ENCODE measurements at regions not wholly inside any gene's neighbourhood (a gene's known extent, or its start where the extent isn't known, plus 50 kb on each side); places are given as distances from the start of the nearest gene placed in this dataset.

GRCh38 chr13:90534617-90535370, 812.7 kb upstream of the MIR17HG start:
- no peak overlapping the region for H3K4me3 Mint-ChIP-seq
- no peak overlapping the region for H3K4me2 ChIP-seq
- H3K27me3 ChIP-seq, result no peaks in the 10 kb centered on the region
- H3K9me3 ChIP-seq (ENCODE audit: low read depth), result no peaks in the 10 kb centered on the region
- no peak overlapping the region for H3K9ac ChIP-seq
- peaks cover 6% of the 10 kb centered on the region for H3K4me1 Mint-ChIP-seq
- no peaks in the 10 kb centered on the region for H3K36me3 ChIP-seq
- H3K4me1 ChIP-seq, result no peaks in the 10 kb centered on the region
- H4K20me1 ChIP-seq (ENCODE audit: low read depth), result no peaks in the 10 kb centered on the region
- H3K9me3 Mint-ChIP-seq, result peaks cover 10% of the 10 kb centered on the region
- TF ChIP-seq, protein P1, sequence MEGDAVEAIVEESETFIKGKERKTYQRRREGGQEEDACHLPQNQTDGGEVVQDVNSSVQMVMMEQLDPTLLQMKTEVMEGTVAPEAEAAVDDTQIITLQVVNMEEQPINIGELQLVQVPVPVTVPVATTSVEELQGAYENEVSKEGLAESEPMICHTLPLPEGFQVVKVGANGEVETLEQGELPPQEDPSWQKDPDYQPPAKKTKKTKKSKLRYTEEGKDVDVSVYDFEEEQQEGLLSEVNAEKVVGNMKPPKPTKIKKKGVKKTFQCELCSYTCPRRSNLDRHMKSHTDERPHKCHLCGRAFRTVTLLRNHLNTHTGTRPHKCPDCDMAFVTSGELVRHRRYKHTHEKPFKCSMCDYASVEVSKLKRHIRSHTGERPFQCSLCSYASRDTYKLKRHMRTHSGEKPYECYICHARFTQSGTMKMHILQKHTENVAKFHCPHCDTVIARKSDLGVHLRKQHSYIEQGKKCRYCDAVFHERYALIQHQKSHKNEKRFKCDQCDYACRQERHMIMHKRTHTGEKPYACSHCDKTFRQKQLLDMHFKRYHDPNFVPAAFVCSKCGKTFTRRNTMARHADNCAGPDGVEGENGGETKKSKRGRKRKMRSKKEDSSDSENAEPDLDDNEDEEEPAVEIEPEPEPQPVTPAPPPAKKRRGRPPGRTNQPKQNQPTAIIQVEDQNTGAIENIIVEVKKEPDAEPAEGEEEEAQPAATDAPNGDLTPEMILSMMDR (IDR thresholded peaks at IDR 0.05), result no peak
- TF ChIP-seq EZH2 (IDR thresholded peaks at IDR 0.05) (no peak), EZH2phosphoT487 (IDR thresholded peaks at IDR 0.05) (no peak)
- no peak overlapping the region for H3K27ac Mint-ChIP-seq
- H3K27me3 Mint-ChIP-seq (ENCODE audit: insufficient read depth, low read depth), result no peaks in the 10 kb centered on the region
- no peaks in the 10 kb centered on the region for H3K79me2 ChIP-seq (ENCODE audit: low read depth)
- H3K4me3 ChIP-seq, result no peak overlapping the region
- no peak overlapping the region for H2AFZ ChIP-seq (replicated peaks)
- H3K27ac ChIP-seq, result no peak overlapping the region
- DNase-seq (ENCODE audit: low spot score), result no peak
- no peaks in the 10 kb centered on the region for H3K36me3 Mint-ChIP-seq
- no peaks in the 10 kb centered on the region for H3F3A ChIP-seq (ENCODE audit: low read depth)

DNA sequence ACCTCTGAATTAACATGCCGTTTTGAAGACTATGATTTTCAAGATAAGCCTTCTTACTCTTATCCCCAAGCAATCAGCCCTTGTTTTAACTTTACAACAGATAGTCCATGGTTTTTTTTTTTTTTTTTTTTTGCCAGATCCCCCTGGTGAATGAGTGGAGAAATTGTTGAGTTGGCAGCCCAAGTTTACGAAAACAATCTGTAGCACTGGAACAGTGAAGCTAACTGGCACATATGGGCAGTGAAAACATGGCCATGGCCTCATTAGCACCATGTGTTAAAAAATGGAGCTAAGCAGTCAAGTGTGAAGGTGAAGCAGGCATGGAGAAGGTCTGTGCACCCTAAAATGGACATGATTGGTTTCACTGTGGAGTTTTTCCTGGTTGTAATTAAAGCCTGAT, 812.1 kb upstream of the MIR17HG start:
- no peaks in the 10 kb centered on the region for H3K27me3 Mint-ChIP-seq (ENCODE audit: insufficient read depth, low read depth)
- Histone ChIP-seq H2AFZ (replicated peaks) (no peak overlapping the region), H4K20me1 (ENCODE audit: low read depth) (no peaks in the 10 kb centered on the region), H3K4me1 (no peaks in the 10 kb centered on the region), H3K4me2 (no peak overlapping the region), H3F3A (ENCODE audit: low read depth) (no peaks in the 10 kb centered on the region), H3K79me2 (ENCODE audit: low read depth) (no peaks in the 10 kb centered on the region), H3K36me3 (no peaks in the 10 kb centered on the region), H3K27ac (no peak overlapping the region), H3K9me3 (ENCODE audit: low read depth) (no peaks in the 10 kb centered on the region), H3K9ac (no peak overlapping the region), H3K27me3 (no peaks in the 10 kb centered on the region), H3K4me3 (no peak overlapping the region)
- H3K4me3 Mint-ChIP-seq, result no peak overlapping the region
- TF ChIP-seq EZH2 (IDR thresholded peaks at IDR 0.05) (no peak), EZH2phosphoT487 (IDR thresholded peaks at IDR 0.05) (no peak)
- TF ChIP-seq, protein P1 (IDR thresholded peaks at IDR 0.05), result no peak
- H3K27ac Mint-ChIP-seq, result no peak overlapping the region
- H3K9me3 Mint-ChIP-seq, result peaks cover 15% of the 10 kb centered on the region
- no peak for DNase-seq (ENCODE audit: low spot score)
- H3K36me3 Mint-ChIP-seq, result peaks cover 2% of the 10 kb centered on the region
- H3K4me1 Mint-ChIP-seq, result peaks cover 6% of the 10 kb centered on the region

GRCh38 chr13:90538063-90538462, 809.4 kb upstream of the MIR17HG start:
- Histone ChIP-seq H3K27ac (no peak overlapping the region), H3K9me3 (ENCODE audit: low read depth) (no peaks in the 10 kb centered on the region), H3F3A (ENCODE audit: low read depth) (no peaks in the 10 kb centered on the region), H4K20me1 (ENCODE audit: low read depth) (no peaks in the 10 kb centered on the region), H3K79me2 (ENCODE audit: low read depth) (no peaks in the 10 kb centered on the region), H3K36me3 (no peaks in the 10 kb centered on the region), H3K4me3 (no peak overlapping the region), H3K4me1 (no peaks in the 10 kb centered on the region), H3K27me3 (no peaks in the 10 kb centered on the region), H3K9ac (no peak overlapping the region), H3K4me2 (no peak overlapping the region), H2AFZ (replicated peaks) (no peak overlapping the region)
- Mint-ChIP-seq H3K27me3 (ENCODE audit: insufficient read depth, low read depth) (no peaks in the 10 kb centered on the region), H3K36me3 (peaks cover 4% of the 10 kb centered on the region), H3K9me3 (peaks cover 23% of the 10 kb centered on the region), H3K27ac (no peak overlapping the region), H3K4me3 (no peak overlapping the region), H3K4me1 (peaks cover 7% of the 10 kb centered on the region)
- no peak for DNase-seq (ENCODE audit: low spot score)
- TF ChIP-seq EZH2 (IDR thresholded peaks at IDR 0.05) (no peak), EZH2phosphoT487 (IDR thresholded peaks at IDR 0.05) (no peak)
- TF ChIP-seq, protein P1 (IDR thresholded peaks at IDR 0.05), result no peak

Data from neural progenitor cell (in vitro differentiated cells).